Adrenal gland (tissue), 9 donors: ENCODE measurements at regions not wholly inside any gene's neighbourhood (a gene's known extent, or its start where the extent isn't known, plus 50 kb on each side); places are given as distances from the start of the nearest gene placed in this dataset.

Source experiments
- DNase-seq, 7 donors: peaks; one replicate each; pipeline ENCODE4 v3.0.0-alpha.2; 2019 to 2020
- H3K27ac ChIP-seq, 5 donors: fragments of 200-600 bp; sonication (generic) in 4 of 5; 1 replicate in 3 of 5; 2 replicates in 2 of 5; pipeline versions ENCODE4 v1.5.1 to v1.8.0; 2016 to 2020; ENCODE audit warnings: mild to moderate bottlenecking in 1 of 5
- H3K27me3 ChIP-seq: fragments of 200-600 bp; 2 replicates; pipeline ENCODE4 v1.8.0; 2021
- H3K36me3 ChIP-seq, 2 donors: fragments of 200-600 bp; replicated peaks in 1 of 2; 1 replicate in 1 of 2; 2 replicates in 1 of 2; pipeline versions ENCODE4 v1.5.1 to v1.8.0; 2018 to 2022
- H3K4me1 ChIP-seq, 2 donors: fragments of 200-600 bp; replicated peaks in 1 of 2; 1 replicate in 1 of 2; 2 replicates in 1 of 2; pipeline versions ENCODE4 v1.5.1 to v1.8.0; 2018 to 2021
- H3K4me3 ChIP-seq, 4 donors: fragments of 200-600 bp; sonication (generic) in 3 of 4; one replicate each; pipeline ENCODE4 v1.5.1; 2016 to 2018
- H3K9me3 ChIP-seq, 3 donors: fragments of 200-600 bp; sonication (generic) in 1 of 3; replicated peaks in 1 of 3; 1 replicate in 2 of 3; 2 replicates in 1 of 3; pipeline versions ENCODE4 v1.5.1 to v1.8.0; 2016 to 2021
- CTCF ChIP-seq, 6 experiments: fragments of 450-650 bp in 4 of 6; fragments of 200-600 bp in 2 of 6; sonication (generic) in 1 of 6; IDR thresholded peaks; 1 replicate in 5 of 6; 2 replicates in 1 of 6; pipeline versions ENCODE4 v1.5.1 to v1.8.0; 2016 to 2021; ENCODE audit warnings: antibody characterized with exemption in 6 of 6, mild to moderate bottlenecking in 2 of 6, moderate library complexity in 1 of 6
- POLR2A ChIP-seq, 2 donors: fragments of 450-650 bp; IDR thresholded peaks; one replicate each; pipeline ENCODE4 v1.6.1; 2017; ENCODE audit warnings: antibody characterized with exemption in 2 of 2, mild to moderate bottlenecking in 2 of 2, moderate library complexity in 1 of 2
- WGBS, 4 donors: extraction: QIAGEN DNeasy Blood & Tissue Kit in 2 of 4; methylation state at CpG; one replicate each; pipeline versions ENCODE4 v1.1.5 to v1.1.7; 2013 to 2017; 5-methylcytosine and 5-hydroxymethylcytosine counted together
- intact Hi-C, 2 donors: fragments of 100-400 bp; cut with DNase I; formaldehyde crosslinking; loops; one replicate each; pipeline versions ENCODE4 v1.14.1 to v1.15.0; 2022 to 2023
- donor health status: healthy with polysubstance abuse.
- donor health status: Bipolar disorder and iron deficiency.
- donor health status: DM: yes; HTN: yes; CAD: no.
- donor health status: DM: no; HTN: no; CAD: no.
- donor health status: DM: no; HTN: no; CAD: no.

GRCh38 chr4:107509615-107510014 lies 210.4 kb downstream of the PAPSS1 start:
- TF ChIP-seq CTCF (IDR thresholded peaks at IDR 0.05) (no peak), POLR2A (IDR thresholded peaks at IDR 0.05) (no peak)
- Histone ChIP-seq H3K27ac (no peak overlapping the region), H3K4me1 (no peaks in the 10 kb centered on the region), H3K36me3 (no peaks in the 10 kb centered on the region), H3K27me3 (no peaks in the 10 kb centered on the region), H3K9me3 (no peaks in the 10 kb centered on the region), H3K4me3 (no peak overlapping the region)
- intact Hi-C loops = no loop called here
- no peak for DNase-seq

GRCh38 chr4:107500551-107500950 lies 219.5 kb downstream of the PAPSS1 start:
- Histone ChIP-seq H3K27ac (no peak overlapping the region), H3K4me3 (no peak overlapping the region), H3K36me3 (no peaks in the 10 kb centered on the region), H3K27me3 (no peaks in the 10 kb centered on the region), H3K4me1 (no peaks in the 10 kb centered on the region), H3K9me3 (no peaks in the 10 kb centered on the region)
- WGBS, 4 donors = 68 to 80% (median 74%) methylated on average over 3 of the region's 3 CpGs
- DNase-seq = no peak
- no peak for TF ChIP-seq POLR2A (IDR thresholded peaks at IDR 0.05)
- TF ChIP-seq CTCF (IDR thresholded peaks at IDR 0.05) = no peak
- intact Hi-C loops = no loop called here

GRCh38 chr4:107497054-107497453 lies 223.0 kb downstream of the PAPSS1 start:
- Histone ChIP-seq H3K9me3 (no peaks in the 10 kb centered on the region), H3K4me1 (no peaks in the 10 kb centered on the region), H3K36me3 (no peaks in the 10 kb centered on the region), H3K27ac (no peak overlapping the region), H3K27me3 (no peaks in the 10 kb centered on the region), H3K4me3 (no peak overlapping the region)
- intact Hi-C loops = no loop called here
- no peak for DNase-seq
- WGBS, 4 donors = 48 to 89% (median 66%) methylated on average over 2 of the region's 2 CpGs
- no peak for TF ChIP-seq CTCF (IDR thresholded peaks at IDR 0.05)
- TF ChIP-seq POLR2A (IDR thresholded peaks at IDR 0.05) = no peak

- 72 to 79% (median 79%) methylated on average over 5 of the region's 5 CpGs for WGBS, 4 donors
- intact Hi-C loops = no loop called here
- Histone ChIP-seq H3K27me3 (no peaks in the 10 kb centered on the region), H3K27ac (no peak overlapping the region), H3K9me3 (no peaks in the 10 kb centered on the region), H3K36me3 (no peaks in the 10 kb centered on the region), H3K4me3 (no peak overlapping the region), H3K4me1 (no peaks in the 10 kb centered on the region)
- no peak for DNase-seq
- TF ChIP-seq CTCF (IDR thresholded peaks at IDR 0.05) = no peak
- TF ChIP-seq POLR2A (IDR thresholded peaks at IDR 0.05) = no peak
Observed at GRCh38 chr4:107492566-107492965, 227.5 kb downstream of the PAPSS1 start.
